Mammary epithelial cell (primary cell): ENCODE measurements at regions not wholly inside any gene's neighbourhood (a gene's known extent, or its start where the extent isn't known, plus 50 kb on each side); places are given as distances from the start of the nearest gene placed in this dataset.

Experiments
- CTCF ChIP-seq, 2 donors: IDR thresholded peaks in 1 of 2; conservative IDR thresholded peaks in 1 of 2; 2 replicates each; pipeline ENCODE4 v1.5.1; 2011 to 2012; ENCODE audit warnings: inconsistent platforms in 2 of 2, low read length in 2 of 2, mild to moderate bottlenecking in 2 of 2, control low read depth in 1 of 2, low read depth in 1 of 2; ENCODE audit not compliant: insufficient read depth in 1 of 2; ENCODE audit errors: extremely low read depth in 1 of 2
- EZH2 ChIP-seq: IDR thresholded peaks from 2 replicates; pipeline ENCODE4 v1.6.1; 2012; ENCODE audit warnings: low read length, inconsistent platforms, borderline replicate concordance

- no peak for TF ChIP-seq CTCF (conservative IDR thresholded peaks at IDR 0.05 in 1 of 2, IDR thresholded peaks at IDR 0.05 in 1 of 2; ENCODE audit: extremely low read depth in 1 of 2, insufficient read depth in 1 of 2, low read depth in 1 of 2, low read length in 2 of 2)
- TF ChIP-seq EZH2 = no peak
Measured at GRCh38 chr2:66721776-66722175, 286.9 kb downstream of the MEIS1 start.
